HEK293T (cell line): ENCODE measurements at regions not wholly inside any gene's neighbourhood (a gene's known extent, or its start where the extent isn't known, plus 50 kb on each side); places are given as distances from the start of the nearest gene placed in this dataset.
"Not testable (repeated sequence)": the region's sequence is repeated elsewhere in the genome, so short reads cannot be mapped to it uniquely, and the experiment has no call there.

Experiments
- SP1 ChIP-seq: fragments of 450-650 bp; IDR thresholded peaks from 2 replicates; pipeline ENCODE4 v1.6.1; 2017
- TARDBP ChIP-seq: fragments of 450-650 bp; IDR thresholded peaks from 2 replicates; pipeline ENCODE4 v1.6.1; 2016

DNA sequence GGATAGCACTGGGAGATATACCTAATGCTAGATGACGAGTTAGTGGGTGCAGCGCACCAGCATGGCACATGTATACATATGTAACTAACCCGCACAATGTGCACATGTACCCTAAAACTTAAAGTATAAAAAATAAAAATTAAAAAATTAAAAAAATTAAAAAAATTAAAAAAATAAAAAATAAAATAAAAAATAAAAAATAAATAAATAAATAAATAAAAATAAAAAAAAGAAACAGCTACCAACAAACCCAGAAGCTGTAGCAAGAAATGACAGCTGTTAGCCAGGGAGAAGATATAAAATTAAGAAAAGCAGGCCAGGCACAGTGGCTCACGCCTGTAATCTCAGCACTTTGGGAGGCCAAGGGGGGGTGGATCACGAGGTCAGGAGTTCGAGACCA is 361.3 kb upstream of the ATP11B start:
- not testable (repeated sequence) for TF ChIP-seq SP1, TARDBP
